Stimulated activated CD4-positive, alpha-beta T cell treated with anti-CD3 and anti-CD28 coated beads, Interleukin-15, amount 100 ng/mL, for 1 hour (primary cell): ENCODE measurements at regions not wholly inside any gene's neighbourhood (a gene's known extent, or its start where the extent isn't known, plus 50 kb on each side); places are given as distances from the start of the nearest gene placed in this dataset.
"Not testable (repeated sequence)": the region's sequence is repeated elsewhere in the genome, so short reads cannot be mapped to it uniquely, and the experiment has no call there.

Experiments used
- DNase-seq, 2 donors: peaks; one replicate each; pipeline ENCODE4 v3.0.0-alpha.2; 2020; ENCODE audit warnings: low read depth in 1 of 2, low spot score in 1 of 2

- DNase-seq, result no peak
Measured at GRCh38 chr14:55845963-55846825, 266.2 kb downstream of the KTN1 start.

GRCh38 chr14:55846826-55847446, 266.9 kb downstream of the KTN1 start:
- no peak for DNase-seq

DNA sequence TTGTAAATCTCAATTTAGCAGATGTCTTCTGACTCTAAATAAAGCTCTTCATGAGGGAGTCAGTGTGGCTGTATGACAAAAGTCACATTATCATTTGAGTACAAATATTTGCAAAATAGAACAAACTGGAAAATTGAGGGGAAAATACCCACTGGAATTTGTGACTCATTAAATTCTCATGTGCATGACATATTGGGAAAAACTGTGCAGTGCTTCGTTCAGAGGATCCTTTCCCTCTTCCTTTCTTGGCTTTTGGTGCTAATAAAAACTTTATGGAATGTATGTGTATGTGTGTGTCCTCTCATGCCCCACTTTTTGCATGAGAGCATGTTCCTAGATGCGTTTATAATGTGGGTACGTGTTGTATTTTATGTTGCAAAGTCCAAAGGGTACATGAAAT, 267.8 kb downstream of the KTN1 start:
- DNase-seq, result no peak

- DNase-seq, result no peak
Measured at GRCh38 chr14:55848964-55849363, 269.0 kb downstream of the KTN1 start.

- DNase-seq, result no peak
Measured at GRCh38 chr14:55849833-55850232, 268.4 kb upstream of the PELI2 start.

DNA sequence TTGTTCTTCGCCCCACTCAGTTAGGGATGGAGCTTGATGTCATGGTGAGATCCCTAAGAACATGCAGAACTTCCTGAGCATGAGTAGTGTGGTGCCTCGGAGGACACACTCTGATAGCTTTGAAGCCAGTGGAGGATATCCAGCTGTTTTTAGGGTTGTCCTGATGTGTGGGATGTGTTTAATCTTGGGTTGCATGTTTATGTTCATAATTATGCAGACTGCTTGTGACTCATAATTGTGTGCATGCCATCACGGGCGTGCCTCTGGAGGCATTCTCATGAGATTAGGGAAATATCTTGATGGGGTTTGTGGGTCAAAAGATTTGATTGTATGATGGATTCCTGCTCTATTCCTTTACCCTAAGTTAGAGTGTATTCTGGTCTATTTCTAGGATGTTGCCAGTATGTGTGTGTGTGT, 267.4 kb upstream of the PELI2 start:
- DNase-seq, result no peak

GRCh38 chr14:55851301-55851700, 266.9 kb upstream of the PELI2 start:
- no peak for DNase-seq

DNA sequence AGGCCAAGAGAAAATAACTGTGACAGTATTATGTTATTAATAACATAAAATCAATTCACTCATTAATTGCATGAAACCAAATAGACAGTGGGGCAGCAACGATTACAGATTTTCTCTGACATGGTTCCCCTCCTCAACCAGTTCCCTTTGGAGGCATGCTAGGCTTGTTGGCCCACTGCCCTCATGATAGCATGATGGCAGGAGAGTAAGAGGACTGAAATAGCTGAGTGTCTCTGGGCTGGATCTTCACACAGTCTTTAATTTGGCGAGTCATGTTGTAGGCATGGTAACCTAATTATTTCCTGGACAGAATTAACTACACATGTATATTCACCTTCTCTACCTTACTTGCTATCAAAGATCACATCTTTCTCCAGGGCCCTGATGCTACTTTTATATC, 266.2 kb upstream of the PELI2 start:
- DNase-seq, result no peak

- no peak for DNase-seq
Measured at GRCh38 chr14:55855751-55856150, 262.5 kb upstream of the PELI2 start.

DNA sequence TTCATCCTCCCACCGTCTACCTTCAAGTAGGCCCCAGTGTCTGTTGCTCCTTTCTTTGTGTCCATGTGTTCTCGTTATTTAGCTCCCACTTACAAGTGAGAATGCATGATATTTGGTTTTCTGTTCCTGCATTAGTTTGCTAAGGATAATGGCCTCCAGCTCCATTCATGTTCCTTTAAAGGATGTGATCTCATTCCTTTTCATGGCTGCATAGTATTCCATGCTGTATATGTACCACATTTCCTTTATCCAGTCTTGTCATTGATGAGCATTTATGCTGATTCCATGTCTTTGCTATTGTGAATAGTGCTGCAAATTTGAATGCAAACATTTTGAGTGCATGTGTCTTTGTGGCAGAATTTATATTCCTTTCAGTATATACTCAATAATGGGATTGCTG, 259.6 kb upstream of the PELI2 start:
- no peak for DNase-seq

GRCh38 chr14:55861561-55861960, 256.6 kb upstream of the PELI2 start:
- not testable (repeated sequence) for DNase-seq

DNA sequence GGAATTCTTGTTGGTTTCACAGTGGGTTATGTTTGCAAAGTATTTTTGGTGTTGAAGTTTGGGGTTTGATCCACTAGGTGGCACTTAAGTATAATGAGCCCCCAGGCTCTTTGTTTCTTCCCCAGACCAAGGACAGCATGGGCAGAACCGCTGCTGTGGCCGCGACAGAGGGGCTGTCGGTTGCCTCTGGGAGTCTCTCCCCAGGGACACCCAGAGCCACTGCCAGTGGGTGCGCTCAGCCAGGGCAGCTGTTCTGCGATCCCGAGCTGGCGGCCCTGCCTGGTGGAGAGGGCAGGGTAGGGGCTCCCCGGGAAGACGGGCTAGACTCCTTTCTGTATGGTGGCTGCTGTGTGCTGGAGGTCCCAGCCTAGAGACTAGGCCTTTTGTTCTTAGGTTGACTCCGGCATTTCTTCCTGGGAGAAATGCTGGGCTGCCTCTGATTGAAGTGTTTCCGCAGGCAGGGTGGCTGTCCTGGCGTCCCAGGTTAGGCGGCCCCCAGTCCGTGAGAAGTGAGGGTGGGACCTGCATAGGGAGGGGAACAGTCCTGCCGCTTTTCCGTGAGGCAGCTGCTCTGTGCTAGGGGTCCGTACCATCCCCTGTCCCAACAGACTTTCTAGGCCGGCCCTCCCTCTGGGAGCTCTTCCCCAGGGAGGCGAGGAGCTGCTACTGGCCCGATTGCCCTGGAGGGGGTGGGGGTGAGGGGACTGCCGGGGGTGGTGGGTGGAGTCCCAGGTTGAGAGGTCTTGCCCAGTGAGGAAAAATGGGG, 253.1 kb upstream of the PELI2 start:
- DNase-seq, result no peak

- DNase-seq, result no peak
Measured at GRCh38 chr14:55867311-55867710, 250.9 kb upstream of the PELI2 start.

GRCh38 chr14:55867719-55868118, 250.5 kb upstream of the PELI2 start:
- DNase-seq, result no peak

- no peak for DNase-seq
Measured at GRCh38 chr14:55869397-55870049, 248.7 kb upstream of the PELI2 start.

- DNase-seq, result no peak
Measured at GRCh38 chr14:55873169-55873568, 245.0 kb upstream of the PELI2 start.

GRCh38 chr14:55874785-55875184, 243.4 kb upstream of the PELI2 start:
- DNase-seq, result no peak

GRCh38 chr14:55877942-55878341, 240.3 kb upstream of the PELI2 start:
- no peak for DNase-seq

- no peak for DNase-seq
Measured at GRCh38 chr14:55881577-55882241, 236.5 kb upstream of the PELI2 start.

GRCh38 chr14:55884819-55885218, 233.4 kb upstream of the PELI2 start:
- DNase-seq, result no peak

DNA sequence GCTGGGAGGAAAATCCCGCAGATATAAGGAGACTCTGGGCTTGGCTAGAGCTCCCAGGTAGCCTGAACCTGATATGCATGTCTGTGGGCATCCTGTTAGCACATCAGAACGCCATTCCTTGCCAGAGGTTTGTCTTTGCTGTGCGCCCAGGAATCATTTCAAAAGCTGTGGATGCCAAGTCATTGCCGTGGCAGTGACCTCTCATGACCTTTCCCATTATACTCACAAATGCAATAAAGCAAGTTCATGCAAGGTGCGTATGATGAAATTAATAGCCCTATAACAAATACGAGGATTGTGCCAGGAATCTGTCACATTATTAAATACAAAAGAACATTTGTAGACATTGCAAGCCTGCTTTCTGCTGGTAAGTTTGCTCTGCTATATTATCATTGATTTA, 229.1 kb upstream of the PELI2 start:
- DNase-seq, result no peak
